ENCODE measurements at regions not wholly inside any gene's neighbourhood (a gene's known extent, or its start where the extent isn't known, plus 50 kb on each side); places are given as distances from the start of the nearest gene placed in this dataset.

GRCh38 chr10:91690996-91691676 is 58.3 kb upstream of the PPP1R3C start:
- DNase-seq, result no peak

GRCh38 chr10:91690412-91690811 is 57.5 kb upstream of the PPP1R3C start:
- DNase-seq, result no peak

GRCh38 chr10:91689731-91690168 is 56.9 kb upstream of the PPP1R3C start:
- no peak for DNase-seq

GRCh38 chr10:91684841-91685240 is 52.0 kb upstream of the PPP1R3C start:
- DNase-seq, result no peak

- DNase-seq, result no peak
These were observed 51.1 kb upstream of the PPP1R3C start for GRCh38 chr10:91683975-91684374.

- DNase-seq, result no peak
These were observed 50.0 kb upstream of the PPP1R3C start for GRCh38 chr10:91682912-91683311.
